ENCODE measurements at regions not wholly inside any gene's neighbourhood (a gene's known extent, or its start where the extent isn't known, plus 50 kb on each side); places are given as distances from the start of the nearest gene placed in this dataset.
"Not testable (repeated sequence)": the region's sequence is repeated elsewhere in the genome, so short reads cannot be mapped to it uniquely, and the experiment has no call there.

GRCh38 chr17:33574942-33575445 is 281.9 kb upstream of the ASIC2 start:
- no peak for DNase-seq

DNA sequence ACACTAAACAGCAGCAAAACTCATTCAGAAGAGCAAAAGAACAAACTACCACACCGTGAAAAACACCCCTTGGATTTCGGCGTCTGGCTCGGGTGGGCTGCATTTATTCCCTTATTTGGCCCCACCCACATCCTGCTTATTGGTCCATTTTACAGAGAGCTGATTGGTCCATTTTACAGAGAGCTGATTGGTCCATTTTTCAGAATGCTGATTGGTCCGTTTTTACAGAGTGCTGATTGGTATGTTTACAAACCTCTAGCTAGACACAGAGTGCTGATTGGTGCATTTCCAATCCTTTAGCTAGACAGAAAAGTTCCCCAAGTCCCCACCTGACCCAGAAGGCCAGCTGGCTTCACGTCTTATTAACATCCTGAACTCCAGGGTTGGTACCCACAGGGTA is 286.6 kb upstream of the ASIC2 start:
- not testable (repeated sequence) for DNase-seq

DNA sequence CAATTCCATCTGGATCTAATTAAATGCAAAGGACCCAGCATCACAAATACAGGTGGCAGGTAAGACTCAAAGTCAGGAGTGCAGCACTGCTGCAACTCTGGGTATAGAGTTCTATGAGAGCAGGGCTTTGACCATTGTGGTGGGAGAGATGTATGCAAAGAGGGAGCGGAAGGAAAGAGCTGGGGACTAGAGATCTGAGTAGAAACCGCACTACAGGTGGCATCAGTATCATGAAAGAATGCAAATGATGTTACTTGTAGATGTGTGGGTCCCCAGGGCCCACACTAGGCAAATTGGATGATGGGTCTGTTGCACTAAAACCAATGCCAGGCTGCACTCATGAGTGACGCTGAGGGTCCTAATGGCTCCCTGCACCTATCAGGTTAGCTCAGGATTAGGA is 287.1 kb upstream of the ASIC2 start:
- DNase-seq, result no peak

GRCh38 chr17:33582661-33583060 is 289.6 kb upstream of the ASIC2 start:
- DNase-seq, result no peak

- no peak for DNase-seq
Observed at GRCh38 chr17:33583518-33584417, 290.7 kb upstream of the ASIC2 start.

GRCh38 chr17:33593991-33594390 is 300.9 kb upstream of the ASIC2 start:
- DNase-seq, result no peak

GRCh38 chr17:33595828-33596227 is 302.7 kb upstream of the ASIC2 start:
- no peak for DNase-seq

DNA sequence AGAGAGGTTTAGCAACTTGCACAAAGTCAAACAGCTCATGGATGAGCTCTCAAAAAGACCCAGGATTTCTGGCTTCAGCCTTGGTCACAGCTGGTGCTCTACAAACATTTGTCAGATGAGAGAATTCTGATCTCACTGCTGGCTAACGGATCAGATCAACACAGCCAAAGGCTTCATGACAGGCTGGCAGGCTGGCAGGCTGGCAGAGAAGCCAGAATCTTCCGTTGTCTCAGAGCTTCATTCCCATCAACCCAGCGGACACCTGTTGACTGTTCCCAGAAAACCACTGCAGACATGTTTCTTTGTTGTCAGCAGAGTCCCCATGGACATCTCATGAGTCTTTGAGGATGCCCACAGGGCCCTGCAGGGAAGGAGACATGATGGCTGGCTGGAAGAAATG is 303.8 kb upstream of the ASIC2 start:
- DNase-seq, result no peak

- no peak for DNase-seq
Observed at GRCh38 chr17:33598797-33599196, 305.7 kb upstream of the ASIC2 start.

DNA sequence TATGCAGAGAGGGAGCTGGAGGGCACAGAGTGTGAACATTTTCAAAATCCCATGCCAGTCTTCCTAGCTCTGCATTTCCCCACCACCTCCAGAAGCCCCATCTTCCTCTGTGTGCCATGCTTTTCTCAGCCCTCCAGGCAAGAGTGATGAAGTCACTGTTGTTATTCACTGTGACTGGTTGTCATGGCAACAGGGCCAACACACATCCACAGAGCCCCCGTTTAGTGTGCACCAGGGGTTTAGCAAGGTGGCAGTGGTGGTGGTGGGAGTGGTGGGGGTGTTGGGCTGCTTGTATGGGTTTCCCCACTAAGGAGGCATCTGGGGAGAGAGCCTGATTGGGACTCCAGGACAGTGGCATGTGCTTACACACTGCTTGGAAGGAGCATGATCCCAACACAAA is 309.9 kb upstream of the ASIC2 start:
- no peak for DNase-seq

DNA sequence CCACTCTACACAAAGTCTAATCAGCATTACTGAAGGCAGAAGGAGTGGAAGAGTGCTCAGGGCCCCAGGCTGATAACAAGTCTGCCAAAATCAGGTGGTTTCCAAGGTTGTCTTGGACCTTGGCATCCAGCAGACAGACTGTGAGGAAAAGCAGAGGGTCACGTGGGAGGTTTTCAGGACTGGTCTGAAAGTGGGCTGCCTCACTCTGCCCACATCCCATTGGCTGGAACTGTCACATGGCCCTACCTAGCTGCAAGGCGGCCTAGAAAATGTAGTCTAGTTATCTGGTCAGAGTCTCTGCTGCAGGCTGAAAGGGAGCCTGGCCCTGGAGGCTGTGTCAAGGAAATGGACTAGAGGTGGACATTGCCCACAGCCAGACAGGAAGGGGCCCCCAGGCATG is 310.7 kb upstream of the ASIC2 start:
- no peak for DNase-seq

GRCh38 chr17:33611532-33611931 is 318.4 kb upstream of the ASIC2 start:
- no peak for DNase-seq

- DNase-seq, result no peak
Observed at GRCh38 chr17:33615861-33616260, 322.8 kb upstream of the ASIC2 start.

GRCh38 chr17:33623841-33624240 is 330.7 kb upstream of the ASIC2 start:
- DNase-seq, result no peak

DNA sequence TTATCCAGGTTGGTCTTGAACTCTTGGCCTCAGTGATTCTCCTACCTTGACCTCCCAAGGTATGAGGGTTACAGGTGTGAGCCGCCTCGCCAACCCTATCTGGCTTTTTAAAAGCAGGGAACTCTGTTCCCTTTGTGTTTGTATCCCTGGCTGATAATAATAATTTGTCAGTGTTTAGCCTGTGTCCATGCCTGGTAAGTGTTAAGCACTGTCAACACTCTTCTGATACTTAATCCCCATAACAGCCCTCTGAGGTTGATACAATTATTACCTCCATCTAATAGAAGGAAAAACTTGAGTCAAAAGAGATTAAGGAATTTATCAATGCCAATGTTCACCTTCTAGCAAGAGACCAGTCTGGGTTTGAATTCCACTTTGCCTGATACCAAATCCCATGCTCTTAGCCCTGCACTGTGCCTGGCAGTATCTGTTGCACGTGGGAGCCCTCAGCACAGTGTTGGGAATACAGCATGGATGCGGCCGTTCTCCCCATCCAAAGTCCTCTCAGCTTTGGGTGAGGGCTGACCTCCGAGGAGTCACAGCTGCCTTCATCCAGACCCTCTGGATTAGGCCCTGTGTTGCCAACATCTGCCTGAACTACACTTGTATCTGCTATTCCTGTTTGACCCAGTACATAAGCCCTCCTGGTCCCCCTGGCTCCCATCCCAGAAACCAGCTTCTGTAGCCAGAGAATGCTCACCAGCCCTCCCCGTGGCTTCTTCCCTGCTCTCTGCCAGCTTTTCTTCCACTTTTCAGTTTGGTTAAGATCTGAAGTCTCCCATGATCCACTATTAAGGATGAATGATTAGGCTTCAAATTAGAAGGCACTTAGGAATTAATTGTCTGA is 335.6 kb upstream of the ASIC2 start:
- DNase-seq, result no peak

DNA sequence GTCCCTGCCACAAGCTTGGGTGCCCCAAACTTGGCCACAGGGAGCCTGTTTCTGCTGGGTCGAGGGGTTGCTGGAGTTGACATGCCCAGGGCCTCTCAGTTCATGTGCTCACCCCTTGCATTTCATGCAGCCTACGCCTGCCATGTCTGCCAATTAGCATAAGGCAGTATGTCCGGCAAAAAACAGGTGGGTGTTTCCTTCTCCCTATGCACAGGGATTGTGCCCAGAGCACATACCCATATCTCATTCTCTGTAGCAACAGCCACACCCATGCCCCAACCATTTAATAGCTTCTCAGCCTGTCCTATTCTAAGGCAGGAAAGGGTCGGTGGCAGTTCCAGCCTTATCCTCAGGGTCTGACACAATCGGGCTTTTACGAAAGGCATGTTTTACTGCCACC is 340.4 kb upstream of the ASIC2 start:
- no peak for DNase-seq

- DNase-seq, result no peak
Observed at GRCh38 chr17:33637534-33637933, 344.4 kb upstream of the ASIC2 start.

GRCh38 chr17:33639103-33639880 is 346.2 kb upstream of the ASIC2 start:
- no peak for DNase-seq

GRCh38 chr17:33640629-33641028 is 347.5 kb upstream of the ASIC2 start:
- no peak for DNase-seq

DNA sequence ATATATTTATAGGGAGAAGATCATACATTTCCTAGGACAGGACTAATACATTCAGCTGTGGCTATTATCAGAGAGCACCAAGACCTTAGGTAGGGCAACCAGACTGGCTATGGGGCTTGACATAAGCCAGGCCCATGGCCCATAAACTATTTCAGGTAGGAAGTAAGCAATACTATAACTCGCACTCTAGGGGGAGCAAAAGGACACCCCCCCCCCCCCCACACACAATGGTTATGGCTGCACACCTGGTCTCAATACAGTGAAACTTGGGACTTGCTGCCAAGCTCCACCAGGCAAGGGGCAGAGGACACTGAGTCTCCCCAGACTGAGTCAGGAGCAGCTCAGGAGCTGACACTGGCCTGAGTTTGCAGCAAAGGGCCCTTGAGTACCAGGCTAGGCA is 348.9 kb upstream of the ASIC2 start:
- no peak for DNase-seq

- DNase-seq, result no peak
Observed at GRCh38 chr17:33647956-33648355, 354.9 kb upstream of the ASIC2 start.

- no peak for DNase-seq
Observed at GRCh38 chr17:33650304-33650703, 357.2 kb upstream of the ASIC2 start.

DNA sequence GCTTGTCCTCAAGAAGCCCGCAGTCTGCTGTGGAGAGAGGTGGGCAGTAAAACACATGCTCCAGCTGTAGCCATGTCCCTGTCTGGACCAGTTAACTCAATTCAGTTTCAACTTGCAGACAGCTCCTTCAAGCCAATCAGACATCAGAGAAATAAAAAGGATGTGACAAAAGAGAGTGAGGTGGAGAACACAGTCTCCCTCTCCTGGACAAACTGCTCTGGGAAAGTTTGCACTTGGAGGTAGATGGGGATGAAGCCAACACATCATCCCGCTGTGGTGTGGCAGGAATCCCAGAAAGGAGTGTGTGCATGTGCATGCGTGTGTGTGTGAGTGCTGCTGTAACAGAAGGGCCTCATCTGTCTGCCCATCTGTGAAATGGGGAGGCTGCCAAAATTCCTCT is 358.6 kb upstream of the ASIC2 start:
- DNase-seq, result no peak
